ENCODE measurements at regions not wholly inside any gene's neighbourhood (a gene's known extent, or its start where the extent isn't known, plus 50 kb on each side); places are given as distances from the start of the nearest gene placed in this dataset.

DNA sequence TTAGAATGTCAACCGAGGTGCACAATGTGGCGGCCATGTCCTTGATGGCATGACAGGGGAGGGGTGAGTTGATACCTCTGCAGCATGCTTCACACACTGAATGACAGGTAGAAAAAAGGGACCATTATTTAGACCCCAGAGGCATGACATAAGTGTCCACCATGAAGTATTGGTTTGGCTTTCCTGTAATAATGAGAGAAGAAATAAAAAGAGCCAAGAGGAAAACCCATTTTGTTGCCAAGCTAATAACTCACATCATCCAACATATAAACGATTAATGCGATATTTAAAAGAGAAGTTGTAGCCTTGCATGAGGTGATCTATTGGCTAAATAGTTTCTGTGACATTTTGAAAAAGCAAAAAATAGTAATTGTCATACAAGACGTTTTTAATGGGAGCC lies 343.4 kb downstream of the LRIG3 start:
- no peak for ATAC-seq
- in situ Hi-C loops (cut with HindIII; ENCODE audit: low pct_unique_long_range_greater_than_20kb, low sequenced_read_pairs), result no loop called here
- Histone ChIP-seq H3K4me3 (ENCODE audit: low read depth in 2 of 2, low read length in 2 of 2) (no peak overlapping the region), H3K27ac (ENCODE audit: low read length) (no peak overlapping the region), H3K36me3 (ENCODE audit: control insufficient read depth, insufficient read depth, low read length) (no peaks in the 10 kb centered on the region), H3K27me3 (ENCODE audit: control insufficient read depth, insufficient read depth, low read length) (no peaks in the 10 kb centered on the region), H3K9me3 (ENCODE audit: control insufficient read depth, insufficient read depth, low read depth, low read length) (no peaks in the 10 kb centered on the region), H3K4me1 (ENCODE audit: control insufficient read depth, insufficient read depth, low read length) (no peaks in the 10 kb centered on the region)
- POLR2A ChIA-PET, result interaction anchor here (0.6 kb wide), 1 partner anchor 1683 kb away, joined by 3 read pairs; no protein-coding TSS in a partner anchor
- CTCF ChIA-PET, result no interaction called here
- DNase-seq (ENCODE audit: low read depth, low spot score), result no peak
- no TSS peak for BruUV-seq (replicated peaks)
- TF ChIP-seq POLR2AphosphoS5 (IDR thresholded peaks at IDR 0.05; ENCODE audit: low read depth, low read length) (no peak), TCF7L2 (IDR thresholded peaks at IDR 0.05; ENCODE audit: low read depth, low read length) (no peak)
- TF ChIP-seq, protein P1, sequence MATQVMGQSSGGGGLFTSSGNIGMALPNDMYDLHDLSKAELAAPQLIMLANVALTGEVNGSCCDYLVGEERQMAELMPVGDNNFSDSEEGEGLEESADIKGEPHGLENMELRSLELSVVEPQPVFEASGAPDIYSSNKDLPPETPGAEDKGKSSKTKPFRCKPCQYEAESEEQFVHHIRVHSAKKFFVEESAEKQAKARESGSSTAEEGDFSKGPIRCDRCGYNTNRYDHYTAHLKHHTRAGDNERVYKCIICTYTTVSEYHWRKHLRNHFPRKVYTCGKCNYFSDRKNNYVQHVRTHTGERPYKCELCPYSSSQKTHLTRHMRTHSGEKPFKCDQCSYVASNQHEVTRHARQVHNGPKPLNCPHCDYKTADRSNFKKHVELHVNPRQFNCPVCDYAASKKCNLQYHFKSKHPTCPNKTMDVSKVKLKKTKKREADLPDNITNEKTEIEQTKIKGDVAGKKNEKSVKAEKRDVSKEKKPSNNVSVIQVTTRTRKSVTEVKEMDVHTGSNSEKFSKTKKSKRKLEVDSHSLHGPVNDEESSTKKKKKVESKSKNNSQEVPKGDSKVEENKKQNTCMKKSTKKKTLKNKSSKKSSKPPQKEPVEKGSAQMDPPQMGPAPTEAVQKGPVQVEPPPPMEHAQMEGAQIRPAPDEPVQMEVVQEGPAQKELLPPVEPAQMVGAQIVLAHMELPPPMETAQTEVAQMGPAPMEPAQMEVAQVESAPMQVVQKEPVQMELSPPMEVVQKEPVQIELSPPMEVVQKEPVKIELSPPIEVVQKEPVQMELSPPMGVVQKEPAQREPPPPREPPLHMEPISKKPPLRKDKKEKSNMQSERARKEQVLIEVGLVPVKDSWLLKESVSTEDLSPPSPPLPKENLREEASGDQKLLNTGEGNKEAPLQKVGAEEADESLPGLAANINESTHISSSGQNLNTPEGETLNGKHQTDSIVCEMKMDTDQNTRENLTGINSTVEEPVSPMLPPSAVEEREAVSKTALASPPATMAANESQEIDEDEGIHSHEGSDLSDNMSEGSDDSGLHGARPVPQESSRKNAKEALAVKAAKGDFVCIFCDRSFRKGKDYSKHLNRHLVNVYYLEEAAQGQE (IDR thresholded peaks at IDR 0.05; ENCODE audit: insufficient read depth in 1 of 2, low read depth in 2 of 2, low read length in 1 of 2), result no peak
- intact Hi-C loops (cut with micrococcal nuclease; ENCODE audit: unreplicated experiment), result no loop called here

DNA sequence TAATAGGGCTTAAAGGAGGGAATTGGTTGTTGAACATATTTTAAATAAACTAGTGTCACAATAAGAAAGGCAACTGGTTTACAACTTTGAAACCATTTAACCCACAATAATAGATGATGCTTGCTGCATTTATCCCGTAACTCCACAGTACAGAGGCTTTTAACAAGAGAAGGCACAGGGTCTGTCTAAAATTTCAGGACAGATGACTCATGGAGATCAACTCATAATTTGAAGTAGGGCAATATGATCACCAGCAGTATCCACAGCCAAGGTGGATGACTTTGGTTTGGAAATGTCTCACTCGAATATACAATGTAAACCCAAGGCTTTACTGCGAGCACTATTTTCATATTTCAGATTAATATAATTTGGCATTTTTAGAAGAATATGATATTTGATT lies 340.2 kb downstream of the LRIG3 start:
- no peak for DNase-seq (ENCODE audit: low read depth, low spot score)
- no peak overlapping the region for H3K27ac ChIP-seq (ENCODE audit: low read length)
- CTCF ChIA-PET, result no interaction called here

More for the DNA sequence above, 340.2 kb downstream of the LRIG3 start:
- no peaks in the 10 kb centered on the region for H3K4me1 ChIP-seq (ENCODE audit: control insufficient read depth, insufficient read depth, low read length)
- intact Hi-C loops (cut with micrococcal nuclease; ENCODE audit: unreplicated experiment) (no loop called here), in situ Hi-C loops (cut with HindIII; ENCODE audit: low pct_unique_long_range_greater_than_20kb, low sequenced_read_pairs) (no loop called here)
- no peaks in the 10 kb centered on the region for H3K36me3 ChIP-seq (ENCODE audit: control insufficient read depth, insufficient read depth, low read length)
- H3K27me3 ChIP-seq (ENCODE audit: control insufficient read depth, insufficient read depth, low read length), result no peaks in the 10 kb centered on the region
- no peaks in the 10 kb centered on the region for H3K9me3 ChIP-seq (ENCODE audit: control insufficient read depth, insufficient read depth, low read depth, low read length)
- no peak for ATAC-seq
- POLR2A ChIA-PET, result no interaction called here
- TF ChIP-seq TCF7L2 (IDR thresholded peaks at IDR 0.05; ENCODE audit: low read depth, low read length) (no peak), SIN3A (IDR thresholded peaks at IDR 0.05; ENCODE audit: borderline replicate concordance, insufficient read depth, low read depth, low read length) (no peak), POLR2AphosphoS5 (IDR thresholded peaks at IDR 0.05; ENCODE audit: low read depth, low read length) (no peak)
- TF ChIP-seq, protein P1 (IDR thresholded peaks at IDR 0.05; ENCODE audit: insufficient read depth in 1 of 2, low read depth in 2 of 2, low read length in 1 of 2), result no peak
- TF ChIP-seq, protein P2, sequence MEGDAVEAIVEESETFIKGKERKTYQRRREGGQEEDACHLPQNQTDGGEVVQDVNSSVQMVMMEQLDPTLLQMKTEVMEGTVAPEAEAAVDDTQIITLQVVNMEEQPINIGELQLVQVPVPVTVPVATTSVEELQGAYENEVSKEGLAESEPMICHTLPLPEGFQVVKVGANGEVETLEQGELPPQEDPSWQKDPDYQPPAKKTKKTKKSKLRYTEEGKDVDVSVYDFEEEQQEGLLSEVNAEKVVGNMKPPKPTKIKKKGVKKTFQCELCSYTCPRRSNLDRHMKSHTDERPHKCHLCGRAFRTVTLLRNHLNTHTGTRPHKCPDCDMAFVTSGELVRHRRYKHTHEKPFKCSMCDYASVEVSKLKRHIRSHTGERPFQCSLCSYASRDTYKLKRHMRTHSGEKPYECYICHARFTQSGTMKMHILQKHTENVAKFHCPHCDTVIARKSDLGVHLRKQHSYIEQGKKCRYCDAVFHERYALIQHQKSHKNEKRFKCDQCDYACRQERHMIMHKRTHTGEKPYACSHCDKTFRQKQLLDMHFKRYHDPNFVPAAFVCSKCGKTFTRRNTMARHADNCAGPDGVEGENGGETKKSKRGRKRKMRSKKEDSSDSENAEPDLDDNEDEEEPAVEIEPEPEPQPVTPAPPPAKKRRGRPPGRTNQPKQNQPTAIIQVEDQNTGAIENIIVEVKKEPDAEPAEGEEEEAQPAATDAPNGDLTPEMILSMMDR (IDR thresholded peaks at IDR 0.05), result no peak
- no TSS peak for BruUV-seq (replicated peaks)
- H3K4me3 ChIP-seq (ENCODE audit: low read depth in 2 of 2, low read length in 2 of 2), result no peak overlapping the region

All from Panc1 (cell line).